ENCODE measurements at regions not wholly inside any gene's neighbourhood (a gene's known extent, or its start where the extent isn't known, plus 50 kb on each side); places are given as distances from the start of the nearest gene placed in this dataset.

DNA sequence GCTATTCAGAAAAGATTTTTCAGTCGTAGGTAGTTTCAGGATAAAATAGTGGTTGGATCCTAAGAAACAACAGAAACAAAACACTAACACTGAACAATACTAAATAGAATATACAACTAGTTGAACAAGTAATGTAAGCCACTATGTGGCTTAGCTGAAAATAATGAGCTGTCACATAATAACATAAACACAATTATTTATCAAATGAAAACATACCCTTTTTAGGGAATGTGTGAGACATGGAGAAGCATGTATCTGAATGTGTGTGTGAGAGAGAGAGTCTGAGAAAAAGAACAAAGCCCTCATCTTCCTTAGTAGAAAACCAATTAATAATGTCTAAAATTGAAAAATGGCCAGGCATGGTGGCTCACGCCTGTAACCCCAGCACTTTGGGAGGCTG is 122.6 kb upstream of the LOC128125822 start:
- TF ChIP-seq, protein P1, sequence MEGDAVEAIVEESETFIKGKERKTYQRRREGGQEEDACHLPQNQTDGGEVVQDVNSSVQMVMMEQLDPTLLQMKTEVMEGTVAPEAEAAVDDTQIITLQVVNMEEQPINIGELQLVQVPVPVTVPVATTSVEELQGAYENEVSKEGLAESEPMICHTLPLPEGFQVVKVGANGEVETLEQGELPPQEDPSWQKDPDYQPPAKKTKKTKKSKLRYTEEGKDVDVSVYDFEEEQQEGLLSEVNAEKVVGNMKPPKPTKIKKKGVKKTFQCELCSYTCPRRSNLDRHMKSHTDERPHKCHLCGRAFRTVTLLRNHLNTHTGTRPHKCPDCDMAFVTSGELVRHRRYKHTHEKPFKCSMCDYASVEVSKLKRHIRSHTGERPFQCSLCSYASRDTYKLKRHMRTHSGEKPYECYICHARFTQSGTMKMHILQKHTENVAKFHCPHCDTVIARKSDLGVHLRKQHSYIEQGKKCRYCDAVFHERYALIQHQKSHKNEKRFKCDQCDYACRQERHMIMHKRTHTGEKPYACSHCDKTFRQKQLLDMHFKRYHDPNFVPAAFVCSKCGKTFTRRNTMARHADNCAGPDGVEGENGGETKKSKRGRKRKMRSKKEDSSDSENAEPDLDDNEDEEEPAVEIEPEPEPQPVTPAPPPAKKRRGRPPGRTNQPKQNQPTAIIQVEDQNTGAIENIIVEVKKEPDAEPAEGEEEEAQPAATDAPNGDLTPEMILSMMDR (conservative IDR thresholded peaks at IDR 0.05), result no peak
- TF ChIP-seq ZFX (IDR thresholded peaks at IDR 0.05), result no peak

DNA sequence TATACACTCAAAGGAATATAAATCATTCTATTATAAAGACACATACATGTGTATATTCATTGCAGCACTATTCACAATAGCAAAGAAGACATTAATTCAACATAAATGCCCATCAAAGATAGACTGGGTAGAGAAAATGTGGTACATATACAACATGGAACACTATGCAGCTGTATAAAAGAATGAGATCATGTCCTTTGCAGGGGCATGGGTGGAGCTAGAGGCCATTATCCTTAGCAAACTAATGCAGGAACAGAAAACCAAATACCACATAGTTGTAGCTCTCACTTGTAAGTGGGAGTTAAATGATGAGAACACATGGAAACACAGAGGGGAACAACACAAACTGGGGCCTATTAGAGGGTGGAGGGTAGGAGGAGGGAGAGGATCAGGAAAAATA is 121.0 kb upstream of the LOC128125822 start:
- no peak overlapping the region for H3K27ac ChIP-seq
- TF ChIP-seq, protein P1 (conservative IDR thresholded peaks at IDR 0.05), result no peak
- no peak for TF ChIP-seq ZFX (IDR thresholded peaks at IDR 0.05)

More for the DNA sequence above, 122.6 kb upstream of the LOC128125822 start:
- no peak overlapping the region for H3K27ac ChIP-seq

DNA sequence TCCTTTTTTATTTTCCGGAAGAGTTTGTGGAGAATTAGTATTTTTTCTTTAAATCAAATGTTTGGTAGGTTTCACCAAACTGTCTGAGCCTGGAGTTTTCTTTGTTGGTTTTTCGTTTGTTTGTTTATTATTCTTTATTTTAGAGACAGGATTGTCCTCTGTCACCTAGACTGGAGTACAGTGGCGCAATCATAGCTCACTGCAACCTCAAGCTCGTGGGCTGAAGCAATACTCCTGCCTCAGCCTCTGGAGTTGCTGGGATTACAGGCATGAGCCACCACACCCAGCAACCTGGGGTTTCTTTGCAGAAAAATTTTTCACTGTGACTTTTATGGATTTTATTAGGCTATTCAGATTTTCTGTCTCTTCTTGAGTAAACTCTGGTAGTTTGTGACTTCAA is 120.2 kb upstream of the LOC128125822 start:
- H3K27ac ChIP-seq, result no peak overlapping the region
- TF ChIP-seq, protein P1 (conservative IDR thresholded peaks at IDR 0.05), result no peak
- no peak for TF ChIP-seq ZFX (IDR thresholded peaks at IDR 0.05)

DNA sequence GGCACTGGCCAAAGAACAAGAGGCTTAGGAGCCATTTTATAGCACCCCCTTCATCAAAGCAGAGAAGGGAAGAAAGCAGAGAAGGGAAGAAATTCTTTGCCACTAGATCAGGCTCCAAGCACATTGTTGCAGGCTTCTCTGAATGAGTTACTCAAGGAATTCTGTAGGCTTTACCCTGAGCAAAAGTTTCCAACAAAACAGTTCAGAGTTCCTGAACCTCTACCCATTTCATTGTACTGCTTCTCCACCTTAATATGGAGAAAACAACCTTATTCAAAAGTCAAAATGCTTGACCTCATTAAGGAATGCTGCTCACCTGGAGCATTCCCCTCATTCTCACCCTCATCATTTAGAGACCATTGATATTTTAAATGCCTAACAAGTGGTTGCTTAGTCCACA is 115.5 kb upstream of the LOC128125822 start:
- H3K27ac ChIP-seq, result no peak overlapping the region
- TF ChIP-seq ZFX (IDR thresholded peaks at IDR 0.05), result no peak
- TF ChIP-seq, protein P1 (conservative IDR thresholded peaks at IDR 0.05), result no peak

DNA sequence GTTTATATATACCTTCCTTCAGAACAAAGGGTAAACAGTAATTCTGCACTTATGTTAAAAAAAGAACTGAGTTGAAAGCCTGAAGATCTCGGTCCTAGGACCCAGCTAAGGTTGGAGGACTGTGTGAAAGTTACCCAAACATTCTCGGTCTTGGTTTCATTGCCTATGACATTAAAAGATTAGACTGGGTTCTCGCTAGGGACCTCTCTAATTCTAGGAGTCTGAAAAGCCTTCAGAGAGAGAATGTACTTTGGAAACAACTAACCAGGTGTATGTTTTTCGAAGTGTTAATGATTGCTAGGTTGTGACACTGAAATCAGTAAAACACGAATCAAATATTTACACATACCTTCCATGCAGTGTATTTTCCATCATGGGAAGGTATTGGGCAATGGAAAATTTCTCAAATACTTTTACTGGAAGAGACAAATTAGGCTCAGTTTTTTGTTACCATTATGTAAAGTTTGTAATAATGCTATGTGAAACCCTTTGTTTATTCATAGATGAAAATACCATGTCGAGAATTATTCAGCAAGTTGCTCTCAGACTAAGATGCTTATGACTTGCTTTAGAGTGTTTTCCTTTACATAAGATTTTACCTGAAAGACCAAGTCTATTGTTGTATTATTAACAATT is 113.7 kb upstream of the LOC128125822 start:
- H3K27ac ChIP-seq, result no peak overlapping the region
- TF ChIP-seq, protein P1 (conservative IDR thresholded peaks at IDR 0.05), result no peak
- no peak for TF ChIP-seq ZFX (IDR thresholded peaks at IDR 0.05)

DNA sequence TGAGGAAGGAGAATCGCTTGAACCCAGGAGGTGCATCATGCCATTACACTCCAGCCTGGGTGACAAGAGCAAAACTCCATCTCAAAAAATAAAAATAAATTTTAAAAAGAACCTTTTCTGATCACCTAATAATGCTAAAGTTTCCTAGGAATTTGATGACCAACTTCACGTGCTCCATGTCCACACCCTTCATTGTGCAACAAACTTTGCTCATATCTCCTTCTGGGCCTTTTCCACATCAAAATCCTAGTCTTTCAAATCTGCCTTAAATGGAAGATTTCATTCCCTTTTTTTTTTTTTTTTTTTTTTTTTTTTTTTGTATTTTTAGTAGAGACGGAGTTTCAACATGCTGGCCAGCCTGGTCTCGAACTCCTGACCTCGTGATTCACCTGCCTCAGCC is 112.5 kb upstream of the LOC128125822 start:
- no peak for TF ChIP-seq ZFX (IDR thresholded peaks at IDR 0.05)
- TF ChIP-seq, protein P1 (conservative IDR thresholded peaks at IDR 0.05), result no peak
- H3K27ac ChIP-seq, result no peak overlapping the region

GRCh38 chr6:63460971-63461370 is 111.3 kb upstream of the LOC128125822 start:
- no peak overlapping the region for H3K27ac ChIP-seq
- TF ChIP-seq ZFX (IDR thresholded peaks at IDR 0.05), result no peak
- TF ChIP-seq, protein P1 (conservative IDR thresholded peaks at IDR 0.05), result no peak
